PC-3 (cell line): ENCODE measurements at regions not wholly inside any gene's neighbourhood (a gene's known extent, or its start where the extent isn't known, plus 50 kb on each side); places are given as distances from the start of the nearest gene placed in this dataset.

Experiments
- CTCF ChIP-seq: fragments of 300-600 bp; sonication (generic); conservative IDR thresholded peaks from 2 replicates; pipeline ENCODE4 v1.5.1; 2017; ENCODE audit warnings: antibody characterized with exemption, low read depth, mild to moderate bottlenecking, low read length
- EZH2 ChIP-seq: fragments of 300-600 bp; sonication (generic); IDR thresholded peaks from one replicate; pipeline ENCODE4 v1.6.1; 2017; ENCODE audit warnings: antibody characterized with exemption, mild to moderate bottlenecking, low read length; ENCODE audit not compliant: unreplicated experiment
- EZH2phosphoT487 ChIP-seq: fragments of 300-600 bp; sonication (generic); IDR thresholded peaks from 2 replicates; pipeline ENCODE4 v1.6.1; 2018; ENCODE audit warnings: mild to moderate bottlenecking, antibody characterized with exemption, low read length, borderline replicate concordance

- no peak for TF ChIP-seq CTCF
- no peak for TF ChIP-seq EZH2phosphoT487
- TF ChIP-seq EZH2: no peak
Measured at GRCh38 chr6:12379181-12379580, 89.0 kb downstream of the EDN1 start.
